Body of pancreas (tissue), 4 donors: ENCODE measurements at regions not wholly inside any gene's neighbourhood (a gene's known extent, or its start where the extent isn't known, plus 50 kb on each side); places are given as distances from the start of the nearest gene placed in this dataset.

Experiments
- CTCF ChIP-seq, 7 experiments: fragments of 450-650 bp in 4 of 7; fragments of 200-600 bp in 3 of 7; sonication (generic) in 3 of 7; IDR thresholded peaks; one replicate each; pipeline ENCODE4 v1.5.1; 2016 to 2019; ENCODE audit warnings: antibody characterized with exemption in 7 of 7
- POLR2A ChIP-seq, 3 donors: fragments of 450-650 bp; IDR thresholded peaks; one replicate each; pipeline ENCODE4 v1.6.1; 2016; ENCODE audit warnings: antibody characterized with exemption in 3 of 3, mild to moderate bottlenecking in 2 of 3

- TF ChIP-seq CTCF (IDR thresholded peaks at IDR 0.05) (no peak), POLR2A (IDR thresholded peaks at IDR 0.05) (no peak)
Observed at GRCh38 chr17:5846001-5846400, 224.2 kb upstream of the WSCD1 start.
